ENCODE measurements at regions not wholly inside any gene's neighbourhood (a gene's known extent, or its start where the extent isn't known, plus 50 kb on each side); places are given as distances from the start of the nearest gene placed in this dataset.

GRCh38 chr3:103308921-103309320, 874.1 kb downstream of the ZPLD1 start:
- H3K27me3 ChIP-seq (ENCODE audit: control insufficient read depth, insufficient read depth, low read length) = no peaks in the 10 kb centered on the region
- Mint-ChIP-seq H3K27ac (no peak overlapping the region), H3K27me3 (ENCODE audit: low read depth in 2 of 2) (no peaks in the 10 kb centered on the region), H3K36me3 (no peaks in the 10 kb centered on the region), H3K4me1 (no peaks in the 10 kb centered on the region), H3K9me3 (peaks cover 7 to 11% of the 10 kb centered on the region in 2 donors), H3K4me3 (no peak overlapping the region)
- no peaks in the 10 kb centered on the region for H3K4me1 ChIP-seq (ENCODE audit: control insufficient read depth, insufficient read depth, low read length)
- no peak overlapping the region for H3K27ac ChIP-seq (ENCODE audit: low read length)
- no peaks in the 10 kb centered on the region for H3K9me3 ChIP-seq (ENCODE audit: control insufficient read depth, insufficient read depth, low read length)
- DNase-seq = no peak
- WGBS (ENCODE audit: insufficient coverage) = 71% methylated on average over 1 of the region's 1 CpG
- TF ChIP-seq CTCF (IDR thresholded peaks at IDR 0.05) = no peak
- intact Hi-C loops (cut with micrococcal nuclease) = no loop called here
- H3K36me3 ChIP-seq (ENCODE audit: control insufficient read depth, insufficient read depth, low read length) = no peaks in the 10 kb centered on the region
- ATAC-seq = no peak
- no peak overlapping the region for H3K4me3 ChIP-seq (ENCODE audit: low read length)

DNA sequence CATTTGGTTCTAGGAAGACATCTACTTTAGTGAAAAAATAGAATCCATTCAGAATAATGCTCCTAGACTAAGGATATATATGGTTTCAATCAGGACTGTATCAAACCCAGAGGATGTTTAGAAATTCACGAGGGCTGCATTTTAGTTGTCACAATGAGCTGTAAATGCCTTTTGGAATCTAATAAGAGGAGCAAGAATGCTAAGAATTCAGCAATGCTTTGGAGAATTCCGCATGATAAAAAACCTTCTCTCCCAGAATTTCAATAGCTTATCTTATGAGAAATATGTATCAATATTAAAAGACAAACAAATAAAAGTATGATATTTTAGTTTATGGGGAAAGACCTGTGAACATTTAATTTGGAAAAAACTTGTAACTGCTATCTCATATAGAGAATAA, 885.1 kb downstream of the ZPLD1 start:
- Histone ChIP-seq H3K27me3 (ENCODE audit: control insufficient read depth, insufficient read depth, low read length) (no peaks in the 10 kb centered on the region), H3K4me1 (ENCODE audit: control insufficient read depth, insufficient read depth, low read length) (no peaks in the 10 kb centered on the region), H3K27ac (ENCODE audit: low read length) (no peak overlapping the region), H3K4me3 (ENCODE audit: low read length) (no peak overlapping the region), H3K9me3 (ENCODE audit: control insufficient read depth, insufficient read depth, low read length) (no peaks in the 10 kb centered on the region), H3K36me3 (ENCODE audit: control insufficient read depth, insufficient read depth, low read length) (no peaks in the 10 kb centered on the region)
- H3K4me1 Mint-ChIP-seq = no peaks in the 10 kb centered on the region
- no peak for TF ChIP-seq CTCF (IDR thresholded peaks at IDR 0.05)
- DNase-seq (no peak), ATAC-seq (no peak)
- H3K4me3 Mint-ChIP-seq = no peak overlapping the region
- H3K9me3 Mint-ChIP-seq = peaks cover 8 to 9% of the 10 kb centered on the region in 2 donors
- 43% methylated on average over 1 of the region's 2 CpGs for WGBS (ENCODE audit: insufficient coverage)
- H3K36me3 Mint-ChIP-seq = no peaks in the 10 kb centered on the region
- intact Hi-C loops (cut with micrococcal nuclease) = no loop called here
- no peak overlapping the region for H3K27ac Mint-ChIP-seq
- no peaks in the 10 kb centered on the region for H3K27me3 Mint-ChIP-seq (ENCODE audit: low read depth in 2 of 2)

DNA sequence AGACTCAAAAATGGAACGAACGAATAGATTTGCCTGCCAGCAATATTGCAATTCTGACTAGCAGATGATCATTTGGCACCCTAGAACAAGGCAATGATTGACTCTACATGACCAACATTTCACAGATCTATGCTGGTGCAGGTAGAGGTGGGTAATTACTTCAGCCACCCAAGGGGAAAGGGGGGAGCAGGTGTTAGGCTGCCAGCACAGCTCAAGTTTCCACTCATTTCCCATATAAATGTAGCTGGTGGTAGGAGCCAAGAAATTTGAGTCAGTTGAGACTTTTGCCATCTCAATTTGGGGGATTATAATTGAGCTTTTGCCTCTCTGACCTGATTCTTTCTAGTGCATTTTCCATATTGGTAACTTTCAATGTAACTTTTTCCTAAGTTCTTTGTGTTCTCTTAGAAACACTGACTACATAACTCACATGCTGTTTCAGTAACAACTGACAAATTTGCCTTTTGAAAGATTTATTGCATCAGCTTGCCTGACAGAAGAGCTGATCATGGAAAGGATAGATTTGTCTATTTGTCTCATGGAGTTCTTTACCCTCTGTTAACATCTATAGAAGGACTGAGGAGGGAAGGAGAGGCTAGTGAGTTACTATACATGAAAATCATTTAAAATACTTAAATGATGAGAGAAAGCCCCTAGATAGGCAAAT, 902.5 kb downstream of the ZPLD1 start:
- Mint-ChIP-seq H3K9me3 (peaks cover 3 to 4% of the 10 kb centered on the region in 2 donors), H3K27ac (no peak overlapping the region), H3K4me1 (no peaks in the 10 kb centered on the region), H3K27me3 (ENCODE audit: low read depth in 2 of 2) (no peaks in the 10 kb centered on the region), H3K4me3 (no peak overlapping the region), H3K36me3 (no peaks in the 10 kb centered on the region)
- Histone ChIP-seq H3K27me3 (ENCODE audit: control insufficient read depth, insufficient read depth, low read length) (no peaks in the 10 kb centered on the region), H3K4me3 (ENCODE audit: low read length) (no peak overlapping the region), H3K9me3 (ENCODE audit: control insufficient read depth, insufficient read depth, low read length) (no peaks in the 10 kb centered on the region), H3K27ac (ENCODE audit: low read length) (no peak overlapping the region), H3K4me1 (ENCODE audit: control insufficient read depth, insufficient read depth, low read length) (no peaks in the 10 kb centered on the region), H3K36me3 (ENCODE audit: control insufficient read depth, insufficient read depth, low read length) (no peaks in the 10 kb centered on the region)
- intact Hi-C loops (cut with micrococcal nuclease) = no loop called here
- WGBS (ENCODE audit: insufficient coverage) = 88% methylated on average over 2 of the region's 2 CpGs
- no peak for TF ChIP-seq CTCF (IDR thresholded peaks at IDR 0.05)
- DNase-seq (no peak), ATAC-seq (no peak)

DNA sequence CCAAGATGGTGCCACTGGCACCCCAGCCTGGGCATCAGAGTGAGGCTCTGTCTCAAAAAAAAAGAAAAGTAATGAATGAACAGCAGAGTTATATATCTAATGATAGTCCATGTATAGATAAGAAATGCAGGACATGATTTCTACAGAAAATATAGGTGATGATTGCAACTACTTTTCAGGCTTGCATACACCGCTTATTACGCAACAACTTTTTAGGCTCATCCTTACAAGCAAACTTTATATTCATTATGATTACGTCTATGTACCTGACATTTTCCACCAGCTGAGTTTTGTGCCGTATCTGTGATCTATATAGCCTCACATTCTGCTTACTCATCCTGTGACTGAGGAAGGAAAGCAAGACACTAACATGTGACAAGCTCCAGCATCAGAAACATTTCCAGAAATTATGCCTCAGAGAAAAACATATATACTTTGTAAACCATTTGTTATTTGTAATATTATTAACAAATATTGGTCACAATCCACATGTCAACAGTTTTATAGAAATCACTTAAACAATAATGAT, 906.3 kb downstream of the ZPLD1 start:
- DNase-seq (no peak), ATAC-seq (no peak)
- Histone ChIP-seq H3K4me3 (ENCODE audit: low read length) (no peak overlapping the region), H3K9me3 (ENCODE audit: control insufficient read depth, insufficient read depth, low read length) (no peaks in the 10 kb centered on the region), H3K27ac (ENCODE audit: low read length) (no peak overlapping the region), H3K4me1 (ENCODE audit: control insufficient read depth, insufficient read depth, low read length) (no peaks in the 10 kb centered on the region), H3K36me3 (ENCODE audit: control insufficient read depth, insufficient read depth, low read length) (no peaks in the 10 kb centered on the region), H3K27me3 (ENCODE audit: control insufficient read depth, insufficient read depth, low read length) (no peaks in the 10 kb centered on the region)
- Mint-ChIP-seq H3K9me3 (peaks cover 3 to 7% of the 10 kb centered on the region in 2 donors), H3K27ac (no peak overlapping the region), H3K4me3 (no peak overlapping the region), H3K27me3 (ENCODE audit: low read depth in 2 of 2) (no peaks in the 10 kb centered on the region), H3K36me3 (no peaks in the 10 kb centered on the region), H3K4me1 (no peaks in the 10 kb centered on the region)
- no peak for TF ChIP-seq CTCF (IDR thresholded peaks at IDR 0.05)
- 62% methylated on average over 4 of the region's 4 CpGs for WGBS (ENCODE audit: insufficient coverage)
- intact Hi-C loops (cut with micrococcal nuclease) = no loop called here
